ENCODE measurements at regions not wholly inside any gene's neighbourhood (a gene's known extent, or its start where the extent isn't known, plus 50 kb on each side); places are given as distances from the start of the nearest gene placed in this dataset. TPM values are rescaled to one million over a fixed set of nuclear protein-coding genes. Genes with fewer than 3 reads are reported as not detected.
A peak's percentile ranks its signal among the peaks of the same experiment; 100 is the strongest.

DNA sequence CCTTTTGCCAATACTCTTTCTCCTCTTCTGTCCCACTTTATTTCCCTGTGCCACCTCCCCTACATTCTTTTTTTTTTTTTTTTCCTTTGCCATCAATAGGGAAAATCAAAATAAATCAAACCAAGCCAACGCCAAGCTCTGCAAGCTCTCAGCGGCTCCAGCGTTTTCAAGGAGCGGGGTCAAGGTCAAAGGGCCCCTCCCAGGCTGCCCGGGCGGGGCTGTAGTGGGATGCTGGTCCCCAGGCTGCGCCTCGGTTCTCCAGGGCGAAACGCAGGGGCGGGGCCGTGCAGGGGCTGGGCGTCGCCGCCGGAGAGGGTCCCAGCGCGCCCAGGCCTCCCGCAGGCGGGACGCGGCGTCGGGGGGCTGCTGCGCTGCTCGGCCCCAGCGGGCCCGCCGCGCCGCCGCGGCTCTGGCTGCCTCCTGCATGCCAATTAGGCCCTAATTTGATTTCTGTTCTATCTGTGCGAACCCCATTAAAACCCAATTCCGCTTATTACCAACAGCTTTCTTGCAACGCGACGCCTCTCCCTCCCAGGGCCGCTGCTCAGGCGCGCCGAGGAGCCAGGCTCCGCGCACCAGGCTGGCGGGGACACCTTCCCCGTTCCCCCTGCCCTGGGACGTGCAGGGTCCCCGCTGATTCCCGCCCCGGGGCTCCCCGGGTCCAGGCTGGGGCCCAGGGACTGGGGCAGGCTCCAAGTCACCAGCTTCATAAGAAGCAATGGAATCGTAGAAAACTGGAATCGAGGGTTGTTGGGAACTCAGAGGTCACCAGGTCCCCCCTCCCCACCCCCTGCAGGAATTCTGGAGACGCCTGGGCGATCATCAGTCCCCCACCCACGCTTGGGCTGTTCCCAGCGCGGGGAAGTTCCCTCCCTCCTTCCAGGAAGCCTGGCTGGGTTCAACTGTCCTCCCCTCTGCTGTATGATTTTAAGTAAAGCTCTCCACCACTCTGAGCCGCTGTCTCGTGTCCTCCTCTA lies 50.7 kb upstream of the MAP1LC3B2 start:
- Histone ChIP-seq H3K27ac (ENCODE audit: low read depth in 1 of 2, low read length in 1 of 2) (peak overlapping the region in 1 of 2 donors; percentile 64), H3K36me3 (ENCODE audit: control insufficient read depth in 4 of 4, insufficient read depth in 4 of 4, low read length in 4 of 4) (no peaks in the 10 kb centered on the region), H3K9me3 (ENCODE audit: control insufficient read depth in 4 of 4, insufficient read depth in 3 of 4, low read length in 3 of 4) (no peaks in the 10 kb centered on the region), H3K9ac (ENCODE audit: insufficient read depth in 1 of 2, low read length in 2 of 2) (peak overlapping the region in 1 of 2 donors; percentile 20), H3K4me3 (peak overlapping the region; percentile 10), H3K27me3 (ENCODE audit: control insufficient read depth in 3 of 3, insufficient read depth in 3 of 3, low read length in 2 of 3) (no peaks in the 10 kb centered on the region), H3K4me1 (ENCODE audit: control insufficient read depth in 5 of 5, insufficient read depth in 5 of 5, low read length in 5 of 5) (peaks cover 0 to 8% (median 2%) of the 10 kb centered on the region in 5 donors)
- 4% methylated on average over 54 to 60 of the region's 60 CpGs for WGBS, 2 donors
- TF ChIP-seq, protein P1, sequence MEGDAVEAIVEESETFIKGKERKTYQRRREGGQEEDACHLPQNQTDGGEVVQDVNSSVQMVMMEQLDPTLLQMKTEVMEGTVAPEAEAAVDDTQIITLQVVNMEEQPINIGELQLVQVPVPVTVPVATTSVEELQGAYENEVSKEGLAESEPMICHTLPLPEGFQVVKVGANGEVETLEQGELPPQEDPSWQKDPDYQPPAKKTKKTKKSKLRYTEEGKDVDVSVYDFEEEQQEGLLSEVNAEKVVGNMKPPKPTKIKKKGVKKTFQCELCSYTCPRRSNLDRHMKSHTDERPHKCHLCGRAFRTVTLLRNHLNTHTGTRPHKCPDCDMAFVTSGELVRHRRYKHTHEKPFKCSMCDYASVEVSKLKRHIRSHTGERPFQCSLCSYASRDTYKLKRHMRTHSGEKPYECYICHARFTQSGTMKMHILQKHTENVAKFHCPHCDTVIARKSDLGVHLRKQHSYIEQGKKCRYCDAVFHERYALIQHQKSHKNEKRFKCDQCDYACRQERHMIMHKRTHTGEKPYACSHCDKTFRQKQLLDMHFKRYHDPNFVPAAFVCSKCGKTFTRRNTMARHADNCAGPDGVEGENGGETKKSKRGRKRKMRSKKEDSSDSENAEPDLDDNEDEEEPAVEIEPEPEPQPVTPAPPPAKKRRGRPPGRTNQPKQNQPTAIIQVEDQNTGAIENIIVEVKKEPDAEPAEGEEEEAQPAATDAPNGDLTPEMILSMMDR (IDR thresholded peaks at IDR 0.05; ENCODE audit: control extremely low read depth, extremely low read depth), result no peak
- DNase-seq (peak; percentile 49 to 54 (median 50)), ATAC-seq (ENCODE audit: insufficient read depth, low FRiP score) (peak; percentile 37)

Small RNAs in the stretch of these regions (small RNA-seq; reads per million reads assigned to genes)
- gene MIR4472-2 (ENCODE audit: low replicate concordance), result not detected

All from lung (tissue), 12 donors.